ENCODE measurements at regions not wholly inside any gene's neighbourhood (a gene's known extent, or its start where the extent isn't known, plus 50 kb on each side); places are given as distances from the start of the nearest gene placed in this dataset.

- peak overlapping the region in 2 of 10 donors; percentile 8 to 34 for H3K27ac ChIP-seq
- peak overlapping the region in 8 of 10 donors; percentile 16 to 41 (median 35) for H3K4me3 ChIP-seq
- intact Hi-C loops (cut with DNase I): loop anchor here in 2 of 10 donors (5.0 kb wide), 1 partner anchor 46 kb away; no protein-coding TSS in a partner anchor
- H3K4me1 ChIP-seq: peaks cover 0 to 19% (median 6%) of the 10 kb centered on the region in 9 donors
- DNase-seq: no peak
- peak in 2 of 8 donors; percentile 16 to 20 for ATAC-seq
- WGBS, 2 donors: 77 to 79% methylated on average over 8 of the region's 8 CpGs
- no peaks in the 10 kb centered on the region for H3K27me3 ChIP-seq
- H3K36me3 ChIP-seq: no peaks in the 10 kb centered on the region
- no peaks in the 10 kb centered on the region for H3K9me3 ChIP-seq
- no peak for TF ChIP-seq CTCF (IDR thresholded peaks at IDR 0.05)
Observed at GRCh38 chr4:139606103-139606502, 50.1 kb upstream of the SETD7 start.
